ENCODE measurements at regions not wholly inside any gene's neighbourhood (a gene's known extent, or its start where the extent isn't known, plus 50 kb on each side); places are given as distances from the start of the nearest gene placed in this dataset.

- TF ChIP-seq, protein P1, sequence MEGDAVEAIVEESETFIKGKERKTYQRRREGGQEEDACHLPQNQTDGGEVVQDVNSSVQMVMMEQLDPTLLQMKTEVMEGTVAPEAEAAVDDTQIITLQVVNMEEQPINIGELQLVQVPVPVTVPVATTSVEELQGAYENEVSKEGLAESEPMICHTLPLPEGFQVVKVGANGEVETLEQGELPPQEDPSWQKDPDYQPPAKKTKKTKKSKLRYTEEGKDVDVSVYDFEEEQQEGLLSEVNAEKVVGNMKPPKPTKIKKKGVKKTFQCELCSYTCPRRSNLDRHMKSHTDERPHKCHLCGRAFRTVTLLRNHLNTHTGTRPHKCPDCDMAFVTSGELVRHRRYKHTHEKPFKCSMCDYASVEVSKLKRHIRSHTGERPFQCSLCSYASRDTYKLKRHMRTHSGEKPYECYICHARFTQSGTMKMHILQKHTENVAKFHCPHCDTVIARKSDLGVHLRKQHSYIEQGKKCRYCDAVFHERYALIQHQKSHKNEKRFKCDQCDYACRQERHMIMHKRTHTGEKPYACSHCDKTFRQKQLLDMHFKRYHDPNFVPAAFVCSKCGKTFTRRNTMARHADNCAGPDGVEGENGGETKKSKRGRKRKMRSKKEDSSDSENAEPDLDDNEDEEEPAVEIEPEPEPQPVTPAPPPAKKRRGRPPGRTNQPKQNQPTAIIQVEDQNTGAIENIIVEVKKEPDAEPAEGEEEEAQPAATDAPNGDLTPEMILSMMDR (conservative IDR thresholded peaks at IDR 0.05; ENCODE audit: low read length): no peak
- no peak for TF ChIP-seq EZH2phosphoT487 (IDR thresholded peaks at IDR 0.05; ENCODE audit: borderline replicate concordance, low read depth, low read length)
These were observed 928.5 kb upstream of the SLITRK1 start for GRCh38 chr13:84810781-84811180.
